ENCODE measurements at regions not wholly inside any gene's neighbourhood (a gene's known extent, or its start where the extent isn't known, plus 50 kb on each side); places are given as distances from the start of the nearest gene placed in this dataset.

- TF ChIP-seq POU6F1 (CRISPR knock-in tag; IDR thresholded peaks at IDR 0.05; ENCODE audit: borderline replicate concordance, low read depth) (no peak), RARB (CRISPR knock-in tag; IDR thresholded peaks at IDR 0.05) (no peak), CSDC2 (CRISPR knock-in tag; IDR thresholded peaks at IDR 0.05) (no peak)
These were observed 167.1 kb downstream of the DHX15 start (continued) for GRCh38 chr4:24417206-24417605.

- ATAC-seq = no peak
- TF ChIP-seq RARB (CRISPR knock-in tag; IDR thresholded peaks at IDR 0.05) (no peak), ISL1 (CRISPR knock-in tag; IDR thresholded peaks at IDR 0.05) (no peak), OSR1 (CRISPR knock-in tag; IDR thresholded peaks at IDR 0.05) (no peak)
These were observed 168.1 kb downstream of the DHX15 start for GRCh38 chr4:24416293-24416692.

GRCh38 chr4:24413311-24413784 is 171.0 kb downstream of the DHX15 start:
- no peak for ATAC-seq
- TF ChIP-seq ZFP3 (CRISPR knock-in tag; IDR thresholded peaks at IDR 0.05) = no peak
- no peak for TF ChIP-seq BACH2 (CRISPR knock-in tag; IDR thresholded peaks at IDR 0.05; ENCODE audit: borderline replicate concordance)
- no peak for TF ChIP-seq ZNF565 (CRISPR knock-in tag; conservative IDR thresholded peaks at IDR 0.05; ENCODE audit: low read depth)
- TF ChIP-seq SNAI2 (CRISPR knock-in tag; IDR thresholded peaks at IDR 0.05) = no peak
- no peak for TF ChIP-seq GLIS3 (CRISPR knock-in tag; IDR thresholded peaks at IDR 0.05)
- TF ChIP-seq PATZ1 (CRISPR knock-in tag; IDR thresholded peaks at IDR 0.05; ENCODE audit: borderline replicate concordance) = no peak
- no peak for TF ChIP-seq RARB (CRISPR knock-in tag; IDR thresholded peaks at IDR 0.05)
- TF ChIP-seq TOX (CRISPR knock-in tag; IDR thresholded peaks at IDR 0.05; ENCODE audit: borderline replicate concordance) = no peak
- no peak for TF ChIP-seq ZNF8 (CRISPR knock-in tag; IDR thresholded peaks at IDR 0.05)
- TF ChIP-seq TSHZ2 (CRISPR knock-in tag; IDR thresholded peaks at IDR 0.05) = no peak
- TF ChIP-seq CSDC2 (CRISPR knock-in tag; IDR thresholded peaks at IDR 0.05) = no peak
- no peak for TF ChIP-seq OSR1 (CRISPR knock-in tag; IDR thresholded peaks at IDR 0.05)
- TF ChIP-seq CREB5 (CRISPR knock-in tag; IDR thresholded peaks at IDR 0.05; ENCODE audit: low read depth) = no peak
- TF ChIP-seq CSRNP3 (CRISPR knock-in tag; IDR thresholded peaks at IDR 0.05) = no peak
- no peak for TF ChIP-seq ZNF70 (CRISPR knock-in tag; IDR thresholded peaks at IDR 0.05)
- TF ChIP-seq ARNTL (CRISPR knock-in tag; IDR thresholded peaks at IDR 0.05; ENCODE audit: borderline replicate concordance, low read depth) = no peak
- no peak for TF ChIP-seq ISL1 (CRISPR knock-in tag; IDR thresholded peaks at IDR 0.05)
- TF ChIP-seq ZC3H10 (CRISPR knock-in tag; IDR thresholded peaks at IDR 0.05) = no peak
- TF ChIP-seq POU6F1 (CRISPR knock-in tag; IDR thresholded peaks at IDR 0.05; ENCODE audit: borderline replicate concordance, low read depth) = no peak
- no peak for TF ChIP-seq TCF4 (CRISPR knock-in tag; IDR thresholded peaks at IDR 0.05; ENCODE audit: borderline replicate concordance)
